Ishikawa (cell line): ENCODE measurements at regions not wholly inside any gene's neighbourhood (a gene's known extent, or its start where the extent isn't known, plus 50 kb on each side); places are given as distances from the start of the nearest gene placed in this dataset.

ENCODE experiments used
- CEBPB ChIP-seq: IDR thresholded peaks from 2 replicates; pipeline ENCODE4 v1.6.1; 2012
- CREB1 ChIP-seq: IDR thresholded peaks from 2 replicates; pipeline ENCODE4 v1.6.1; 2012; ENCODE audit warnings: low read depth
- EGR1 ChIP-seq: IDR thresholded peaks from 2 replicates; pipeline ENCODE4 v1.6.1; 2012
- EP300 ChIP-seq: IDR thresholded peaks from 2 replicates; pipeline ENCODE4 v1.6.1; 2012; ENCODE audit warnings: borderline replicate concordance
- FOXM1 ChIP-seq: IDR thresholded peaks from 2 replicates; pipeline ENCODE4 v1.6.1; 2012; ENCODE audit warnings: low read depth, borderline replicate concordance
- NFIC ChIP-seq: IDR thresholded peaks from 2 replicates; pipeline ENCODE4 v1.6.1; 2012
- RAD21 ChIP-seq: IDR thresholded peaks from 2 replicates; pipeline ENCODE4 v1.6.1; 2012; ENCODE audit warnings: low read depth
- TAF1 ChIP-seq: IDR thresholded peaks from 2 replicates; pipeline ENCODE4 v1.6.1; 2012; ENCODE audit warnings: low read depth, mild to moderate bottlenecking
- TCF12 ChIP-seq: IDR thresholded peaks from 2 replicates; pipeline ENCODE4 v1.6.1; 2012; ENCODE audit warnings: low read depth
- TEAD4 ChIP-seq: IDR thresholded peaks from 2 replicates; pipeline ENCODE4 v1.6.1; 2012
- USF1 ChIP-seq: IDR thresholded peaks from 2 replicates; pipeline ENCODE4 v1.6.1; 2012
- YY1 ChIP-seq: IDR thresholded peaks from 2 replicates; pipeline ENCODE4 v1.6.1; 2012; ENCODE audit warnings: low read depth
- ZBTB7A ChIP-seq: IDR thresholded peaks from 2 replicates; pipeline ENCODE4 v1.6.1; 2012; ENCODE audit warnings: low read depth
- TF ChIP-seq, protein P1 (sequence below): IDR thresholded peaks from 2 replicates; pipeline ENCODE4 v1.6.1; 2012; ENCODE audit warnings: low read depth, mild to moderate bottlenecking
- TF ChIP-seq, protein P2 (sequence below): IDR thresholded peaks from 2 replicates; pipeline ENCODE4 v1.6.1; 2012

- TF ChIP-seq CREB1, result no peak
- TF ChIP-seq CEBPB, result no peak
- TF ChIP-seq ZBTB7A, result no peak
- TF ChIP-seq RAD21, result no peak
- no peak for TF ChIP-seq TEAD4
- TF ChIP-seq EGR1, result no peak
- TF ChIP-seq USF1, result no peak
- TF ChIP-seq NFIC, result no peak
- no peak for TF ChIP-seq EP300
- TF ChIP-seq, protein P1, sequence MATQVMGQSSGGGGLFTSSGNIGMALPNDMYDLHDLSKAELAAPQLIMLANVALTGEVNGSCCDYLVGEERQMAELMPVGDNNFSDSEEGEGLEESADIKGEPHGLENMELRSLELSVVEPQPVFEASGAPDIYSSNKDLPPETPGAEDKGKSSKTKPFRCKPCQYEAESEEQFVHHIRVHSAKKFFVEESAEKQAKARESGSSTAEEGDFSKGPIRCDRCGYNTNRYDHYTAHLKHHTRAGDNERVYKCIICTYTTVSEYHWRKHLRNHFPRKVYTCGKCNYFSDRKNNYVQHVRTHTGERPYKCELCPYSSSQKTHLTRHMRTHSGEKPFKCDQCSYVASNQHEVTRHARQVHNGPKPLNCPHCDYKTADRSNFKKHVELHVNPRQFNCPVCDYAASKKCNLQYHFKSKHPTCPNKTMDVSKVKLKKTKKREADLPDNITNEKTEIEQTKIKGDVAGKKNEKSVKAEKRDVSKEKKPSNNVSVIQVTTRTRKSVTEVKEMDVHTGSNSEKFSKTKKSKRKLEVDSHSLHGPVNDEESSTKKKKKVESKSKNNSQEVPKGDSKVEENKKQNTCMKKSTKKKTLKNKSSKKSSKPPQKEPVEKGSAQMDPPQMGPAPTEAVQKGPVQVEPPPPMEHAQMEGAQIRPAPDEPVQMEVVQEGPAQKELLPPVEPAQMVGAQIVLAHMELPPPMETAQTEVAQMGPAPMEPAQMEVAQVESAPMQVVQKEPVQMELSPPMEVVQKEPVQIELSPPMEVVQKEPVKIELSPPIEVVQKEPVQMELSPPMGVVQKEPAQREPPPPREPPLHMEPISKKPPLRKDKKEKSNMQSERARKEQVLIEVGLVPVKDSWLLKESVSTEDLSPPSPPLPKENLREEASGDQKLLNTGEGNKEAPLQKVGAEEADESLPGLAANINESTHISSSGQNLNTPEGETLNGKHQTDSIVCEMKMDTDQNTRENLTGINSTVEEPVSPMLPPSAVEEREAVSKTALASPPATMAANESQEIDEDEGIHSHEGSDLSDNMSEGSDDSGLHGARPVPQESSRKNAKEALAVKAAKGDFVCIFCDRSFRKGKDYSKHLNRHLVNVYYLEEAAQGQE, result no peak
These were observed 174.0 kb upstream of the C14orf180 start for GRCh38 chr14:104405360-104406226.

GRCh38 chr14:104406831-104407230 is 172.7 kb upstream of the C14orf180 start:
- TF ChIP-seq TEAD4 (no peak), FOXM1 (no peak), YY1 (no peak), TAF1 (no peak)

DNA sequence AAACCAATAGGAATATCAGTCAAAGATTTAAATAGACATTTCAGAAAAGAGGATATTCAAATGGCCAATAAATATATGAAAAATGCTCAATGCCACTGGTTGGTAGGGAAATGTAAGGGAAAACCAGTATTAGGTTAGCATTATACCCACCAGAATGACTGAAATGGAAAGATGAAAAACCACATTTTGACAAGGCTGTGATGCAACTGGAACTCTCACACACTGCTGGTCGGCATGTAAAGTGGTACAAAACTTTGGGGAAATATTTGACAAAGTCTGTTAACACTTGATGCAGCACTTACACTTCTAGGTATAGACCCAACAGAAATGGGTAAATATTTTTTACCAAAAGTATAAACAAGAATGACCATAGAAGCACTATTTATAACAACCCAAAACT is 163.2 kb upstream of the C14orf180 start:
- TF ChIP-seq USF1, result no peak
- TF ChIP-seq CEBPB, result no peak
- TF ChIP-seq TCF12, result no peak
- TF ChIP-seq EGR1, result no peak
- TF ChIP-seq, protein P2, sequence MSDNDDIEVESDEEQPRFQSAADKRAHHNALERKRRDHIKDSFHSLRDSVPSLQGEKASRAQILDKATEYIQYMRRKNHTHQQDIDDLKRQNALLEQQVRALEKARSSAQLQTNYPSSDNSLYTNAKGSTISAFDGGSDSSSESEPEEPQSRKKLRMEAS, result no peak

- TF ChIP-seq TAF1, result no peak
- TF ChIP-seq EP300, result no peak
- TF ChIP-seq USF1, result no peak
- no peak for TF ChIP-seq CEBPB
- TF ChIP-seq, protein P2, result no peak
- no peak for TF ChIP-seq TEAD4
- TF ChIP-seq, protein P1, result no peak
- no peak for TF ChIP-seq RAD21
- TF ChIP-seq YY1, result no peak
- no peak for TF ChIP-seq TCF12
- no peak for TF ChIP-seq FOXM1
- no peak for TF ChIP-seq NFIC
- no peak for TF ChIP-seq EGR1
- TF ChIP-seq CREB1, result no peak
- TF ChIP-seq ZBTB7A, result no peak
These were observed 159.6 kb upstream of the C14orf180 start for GRCh38 chr14:104419865-104420505.

DNA sequence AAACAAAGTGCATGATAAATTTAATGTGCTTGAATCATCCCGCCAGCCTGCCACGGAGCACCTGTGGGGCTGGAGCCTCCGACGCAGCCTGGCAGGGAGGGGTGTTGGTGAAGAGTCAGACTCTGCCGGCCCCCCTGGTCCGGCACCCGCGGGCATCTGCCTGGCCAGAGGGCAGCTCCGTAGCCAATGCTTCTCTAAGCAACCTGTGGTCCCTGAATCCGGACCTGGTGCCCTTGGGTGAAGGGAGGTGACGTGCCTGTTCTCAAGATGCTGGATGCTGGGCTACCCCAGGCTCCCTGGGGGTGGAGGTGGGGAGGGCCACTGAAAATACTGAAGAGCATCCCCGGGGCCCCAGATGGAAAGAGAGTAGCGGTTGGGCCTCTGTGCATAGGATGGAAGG is 158.6 kb upstream of the C14orf180 start:
- TF ChIP-seq YY1 (no peak), ZBTB7A (no peak), USF1 (no peak), TCF12 (no peak), FOXM1 (no peak), CEBPB (no peak), EGR1 (no peak), NFIC (no peak)
- TF ChIP-seq, protein P2, result no peak
